Fibroblast of pulmonary artery (primary cell): ENCODE measurements at regions not wholly inside any gene's neighbourhood (a gene's known extent, or its start where the extent isn't known, plus 50 kb on each side); places are given as distances from the start of the nearest gene placed in this dataset.
"Not testable (repeated sequence)": the region's sequence is repeated elsewhere in the genome, so short reads cannot be mapped to it uniquely, and the experiment has no call there.

Experiments
- DNase-seq: peaks from one replicate; pipeline ENCODE4 v3.0.0-alpha.2; 2010; ENCODE audit warnings: low read depth
- H3K4me3 ChIP-seq: replicated peaks from 2 replicates; pipeline ENCODE4 v1.5.1; 2011; ENCODE audit warnings: low read depth, mild to moderate bottlenecking, control low read depth, low read length, moderate library complexity
- TF ChIP-seq, protein P1 (sequence below): IDR thresholded peaks from 2 replicates; pipeline ENCODE4 v1.5.1; 2011; ENCODE audit warnings: mild to moderate bottlenecking, control low read depth, low read length, inconsistent platforms; ENCODE audit errors: missing control alignments

DNA sequence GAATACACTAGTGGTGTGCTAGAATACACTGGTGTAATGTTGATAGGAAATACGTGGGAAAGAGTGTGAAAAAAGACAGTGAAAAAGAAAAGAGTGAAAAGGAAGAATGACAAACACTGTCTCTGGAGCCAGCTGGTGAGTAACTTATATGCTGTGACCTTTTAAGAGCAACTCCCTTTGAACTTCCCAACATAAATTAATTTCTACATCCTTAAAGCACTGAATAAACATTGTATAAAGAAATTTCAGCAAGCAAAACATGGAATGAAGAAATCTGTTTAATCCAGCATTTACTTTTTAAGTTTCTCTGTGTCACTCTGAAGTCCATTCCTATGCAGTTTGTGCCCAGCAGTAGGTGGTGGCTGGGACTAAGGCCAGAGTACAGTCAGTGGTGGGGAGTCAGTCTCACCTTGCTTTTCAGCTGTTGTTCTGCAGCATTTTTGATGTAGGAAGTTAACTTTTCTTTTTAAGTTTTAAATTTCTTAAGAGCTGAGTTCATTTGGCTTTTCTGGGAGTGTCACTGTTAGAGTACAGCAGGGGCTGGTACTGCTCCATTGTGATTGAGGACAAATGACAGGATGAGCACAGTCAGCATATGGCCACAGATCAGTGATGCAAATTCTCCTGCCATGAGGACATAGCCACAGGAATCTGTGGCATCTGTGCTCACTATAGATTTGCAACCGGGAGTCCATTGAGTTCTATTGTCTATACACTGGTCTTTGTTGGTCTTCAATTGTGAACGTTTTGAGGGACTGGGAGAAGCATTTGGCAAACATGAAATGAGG is 321.8 kb downstream of the ZNF248 start:
- no peak for DNase-seq
- TF ChIP-seq, protein P1, sequence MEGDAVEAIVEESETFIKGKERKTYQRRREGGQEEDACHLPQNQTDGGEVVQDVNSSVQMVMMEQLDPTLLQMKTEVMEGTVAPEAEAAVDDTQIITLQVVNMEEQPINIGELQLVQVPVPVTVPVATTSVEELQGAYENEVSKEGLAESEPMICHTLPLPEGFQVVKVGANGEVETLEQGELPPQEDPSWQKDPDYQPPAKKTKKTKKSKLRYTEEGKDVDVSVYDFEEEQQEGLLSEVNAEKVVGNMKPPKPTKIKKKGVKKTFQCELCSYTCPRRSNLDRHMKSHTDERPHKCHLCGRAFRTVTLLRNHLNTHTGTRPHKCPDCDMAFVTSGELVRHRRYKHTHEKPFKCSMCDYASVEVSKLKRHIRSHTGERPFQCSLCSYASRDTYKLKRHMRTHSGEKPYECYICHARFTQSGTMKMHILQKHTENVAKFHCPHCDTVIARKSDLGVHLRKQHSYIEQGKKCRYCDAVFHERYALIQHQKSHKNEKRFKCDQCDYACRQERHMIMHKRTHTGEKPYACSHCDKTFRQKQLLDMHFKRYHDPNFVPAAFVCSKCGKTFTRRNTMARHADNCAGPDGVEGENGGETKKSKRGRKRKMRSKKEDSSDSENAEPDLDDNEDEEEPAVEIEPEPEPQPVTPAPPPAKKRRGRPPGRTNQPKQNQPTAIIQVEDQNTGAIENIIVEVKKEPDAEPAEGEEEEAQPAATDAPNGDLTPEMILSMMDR = no peak

DNA sequence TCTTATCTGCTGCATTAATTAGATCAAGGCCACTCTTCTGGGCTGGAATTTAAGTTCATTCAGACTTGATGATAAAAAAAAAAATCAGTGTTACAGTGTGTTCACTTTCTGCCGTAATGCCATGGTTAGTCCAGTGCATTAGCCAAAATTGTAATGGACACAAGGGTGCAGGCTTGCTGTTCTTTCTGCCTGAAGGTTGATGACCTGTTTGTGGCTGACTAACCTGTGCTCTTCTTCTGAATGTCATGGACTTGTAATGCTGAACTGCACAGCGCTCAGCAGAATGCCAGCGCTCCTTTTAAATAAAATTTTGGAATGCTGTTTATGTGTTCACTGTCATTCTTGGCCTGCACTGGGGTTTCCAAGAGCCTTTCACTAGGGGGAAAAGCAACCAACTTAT is 323.2 kb downstream of the ZNF248 start:
- no peak for DNase-seq
- TF ChIP-seq, protein P1 = no peak
- H3K4me3 ChIP-seq = no peak overlapping the region

More for the DNA sequence above, 321.8 kb downstream of the ZNF248 start:
- no peak overlapping the region for H3K4me3 ChIP-seq

DNA sequence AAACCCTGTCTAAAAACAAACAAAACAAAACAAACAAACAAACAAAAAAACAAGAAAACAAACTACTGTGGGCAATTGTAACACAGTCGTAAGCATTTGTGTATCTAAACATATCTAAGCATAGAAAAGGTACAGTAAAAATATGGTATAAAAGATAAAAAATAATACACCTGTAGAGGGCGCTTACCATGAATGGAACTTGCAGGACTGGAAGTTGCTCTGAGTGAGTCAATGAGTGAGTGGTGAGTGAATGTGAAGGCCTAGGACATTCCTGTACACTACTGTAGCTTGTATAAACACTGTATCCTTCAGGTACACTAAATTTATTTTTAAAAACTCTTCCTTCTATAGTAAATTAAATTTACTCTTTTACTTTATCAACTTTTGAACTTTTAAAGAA is 332.0 kb downstream of the ZNF248 start:
- not testable (repeated sequence) for DNase-seq, H3K4me3 ChIP-seq

DNA sequence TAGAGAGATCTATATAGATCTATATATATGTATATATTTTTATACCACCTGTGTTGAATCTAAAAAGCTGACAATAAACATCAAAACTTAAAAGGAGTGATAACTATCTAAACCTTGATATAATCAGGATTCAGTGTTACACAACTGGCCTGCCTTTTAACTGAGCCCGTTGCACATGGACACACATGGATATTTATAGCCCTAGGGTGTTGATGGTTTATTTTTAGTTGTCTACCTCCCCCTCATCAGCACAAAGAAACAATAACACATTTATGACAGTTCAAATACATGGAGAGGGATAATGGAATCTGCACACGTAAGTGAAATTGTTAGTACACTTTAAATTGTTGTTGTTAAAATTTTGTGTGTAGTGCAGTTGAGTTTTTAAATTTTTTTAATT is 336.9 kb downstream of the ZNF248 start:
- DNase-seq = no peak
- no peak overlapping the region for H3K4me3 ChIP-seq
- TF ChIP-seq, protein P1 = no peak

DNA sequence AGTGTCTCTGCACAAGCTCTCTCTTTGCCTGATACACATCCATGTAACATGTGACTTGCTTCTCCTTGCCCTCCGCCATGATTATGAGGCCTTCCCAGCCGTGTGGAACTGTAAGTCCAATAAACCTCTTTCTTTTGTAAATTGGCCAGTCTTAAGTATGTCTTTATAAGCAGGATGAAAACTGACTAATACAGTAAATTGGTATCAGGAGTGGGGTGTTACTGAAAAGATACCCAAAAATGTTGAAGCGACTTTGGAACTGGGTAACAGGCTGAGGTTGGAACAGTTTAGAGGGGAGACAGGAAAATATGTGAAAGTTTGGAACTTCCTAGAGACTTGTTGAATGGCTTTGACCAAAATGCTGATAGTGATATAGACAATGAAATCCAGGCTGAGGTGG is 346.9 kb downstream of the ZNF248 start:
- not testable (repeated sequence) for H3K4me3 ChIP-seq

DNA sequence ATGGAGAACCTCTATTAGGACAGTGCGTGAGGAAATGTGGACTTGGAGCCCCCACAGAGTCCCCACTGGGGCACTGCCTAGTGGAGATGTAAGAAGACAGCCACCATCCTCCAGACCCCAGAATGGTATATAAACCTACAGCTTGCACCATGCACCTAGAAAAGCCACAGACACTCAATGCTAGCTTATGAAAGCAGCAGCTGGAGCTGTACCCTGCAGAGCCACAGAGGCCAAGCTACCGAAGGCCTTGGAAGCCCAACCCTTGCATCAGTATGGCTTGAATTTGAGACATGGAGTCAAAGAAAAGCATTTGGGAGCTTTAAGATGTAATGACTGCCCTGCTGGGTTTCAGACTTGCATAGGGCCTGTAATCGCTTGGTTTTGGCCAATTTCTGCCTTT is 361.3 kb downstream of the ZNF248 start:
- DNase-seq = no peak
- H3K4me3 ChIP-seq = no peak overlapping the region
- TF ChIP-seq, protein P1 = no peak

More for the DNA sequence above, 346.9 kb downstream of the ZNF248 start:
- DNase-seq = not testable (repeated sequence)

DNA sequence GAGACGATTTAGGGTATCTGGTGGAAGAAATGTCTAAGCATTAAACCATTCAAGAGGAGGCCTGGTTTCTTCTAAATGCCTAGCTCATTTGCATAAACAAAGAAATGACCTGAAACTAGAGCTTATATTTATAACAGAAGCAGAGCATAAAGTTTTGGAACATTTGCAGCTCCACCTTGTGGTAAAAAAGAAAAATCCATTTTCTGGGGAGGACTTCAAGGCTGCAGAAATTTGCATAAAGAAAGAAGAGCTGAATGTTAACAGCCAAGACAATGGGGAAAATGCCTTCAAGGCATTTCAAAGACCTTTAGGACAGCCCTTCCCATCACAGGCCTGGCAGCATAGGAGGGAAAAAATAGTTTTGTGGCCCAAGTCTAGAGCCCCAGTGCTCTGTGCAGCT is 362.0 kb downstream of the ZNF248 start:
- H3K4me3 ChIP-seq = no peak overlapping the region
- TF ChIP-seq, protein P1 = no peak
- DNase-seq = no peak

DNA sequence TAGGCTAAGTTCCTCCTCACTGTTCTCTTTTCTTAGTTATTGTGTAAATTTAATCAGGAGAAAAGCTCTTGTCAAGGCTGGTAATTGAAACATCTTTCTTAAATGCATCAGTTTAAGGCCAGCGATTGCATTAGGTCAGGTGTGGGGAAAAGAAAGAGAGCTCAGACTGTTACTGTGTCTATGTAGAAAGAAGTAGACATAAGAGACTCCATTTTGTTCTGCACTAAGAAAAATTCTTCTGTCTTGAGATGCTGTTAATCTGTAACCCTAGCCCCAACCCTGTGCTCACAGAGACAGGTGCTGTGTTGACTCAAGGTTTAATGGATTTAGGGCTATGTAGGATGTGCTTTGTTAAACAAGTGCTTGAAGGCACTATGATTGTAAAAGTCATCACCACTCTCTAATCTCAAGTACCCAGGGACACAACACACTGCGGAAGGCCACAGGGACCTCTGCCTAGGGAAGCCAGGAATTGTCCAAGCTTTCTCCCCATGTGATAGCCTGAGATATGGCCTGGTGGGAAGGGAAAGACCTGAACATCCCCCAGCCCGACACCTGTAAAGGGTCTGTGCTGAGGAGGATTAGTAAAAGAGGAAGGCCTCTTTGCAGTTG is 364.1 kb downstream of the ZNF248 start:
- DNase-seq, H3K4me3 ChIP-seq: not testable (repeated sequence)
